Activated CD4-positive, alpha-beta T cell treated with anti-CD3 and anti-CD28 coated beads, Interleukin-2, Interleukin-6, amounts not matched to agents 100 ng/mL and 50 ng/mL, durations not matched to agents 16 hours and 8 hours (primary cell): ENCODE measurements at regions not wholly inside any gene's neighbourhood (a gene's known extent, or its start where the extent isn't known, plus 50 kb on each side); places are given as distances from the start of the nearest gene placed in this dataset.
"Not testable (repeated sequence)": the region's sequence is repeated elsewhere in the genome, so short reads cannot be mapped to it uniquely, and the experiment has no call there.

Experiments used
- DNase-seq: peaks from one replicate; pipeline ENCODE4 v3.0.0-alpha.2; 2020

DNA sequence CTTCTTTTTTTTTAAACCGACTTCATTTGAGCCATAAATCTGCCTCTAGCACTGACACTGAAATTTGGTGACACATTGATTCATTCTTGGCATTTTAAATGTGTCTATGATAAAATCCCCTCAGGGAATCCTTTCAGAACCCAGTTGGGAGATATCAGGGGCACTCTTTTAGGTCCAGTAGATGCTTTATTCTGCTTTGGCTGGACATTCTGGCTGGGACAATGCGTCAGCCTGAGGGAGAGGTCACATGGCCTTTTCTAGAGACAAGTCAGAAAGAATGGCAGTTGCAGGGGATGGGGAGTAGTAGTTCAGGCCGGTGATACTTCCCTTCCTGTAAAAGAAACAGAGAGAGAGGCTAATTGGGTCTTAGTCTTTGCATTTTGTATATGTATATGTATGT lies 63.1 kb downstream of the TRIM43 start:
- not testable (repeated sequence) for DNase-seq

DNA sequence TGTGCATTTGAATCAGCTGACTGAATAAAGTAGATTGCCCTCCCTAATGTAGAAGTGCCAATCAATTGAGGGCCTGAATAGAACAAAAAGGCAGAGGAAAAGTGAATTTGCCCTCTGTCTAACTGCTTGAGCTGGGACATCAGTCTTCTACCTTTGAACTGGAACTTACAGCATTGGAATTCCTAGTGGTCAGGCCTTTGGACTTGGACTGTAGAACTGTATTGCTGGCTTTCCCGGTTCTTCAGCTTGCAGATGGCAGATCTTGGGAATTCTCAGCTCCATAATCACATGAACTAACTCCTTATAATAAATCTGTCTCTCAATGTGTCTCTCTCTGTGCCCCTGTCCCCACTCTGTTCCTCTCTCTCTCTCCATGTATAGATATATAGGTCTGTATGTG lies 64.8 kb downstream of the TRIM43 start:
- not testable (repeated sequence) for DNase-seq

DNA sequence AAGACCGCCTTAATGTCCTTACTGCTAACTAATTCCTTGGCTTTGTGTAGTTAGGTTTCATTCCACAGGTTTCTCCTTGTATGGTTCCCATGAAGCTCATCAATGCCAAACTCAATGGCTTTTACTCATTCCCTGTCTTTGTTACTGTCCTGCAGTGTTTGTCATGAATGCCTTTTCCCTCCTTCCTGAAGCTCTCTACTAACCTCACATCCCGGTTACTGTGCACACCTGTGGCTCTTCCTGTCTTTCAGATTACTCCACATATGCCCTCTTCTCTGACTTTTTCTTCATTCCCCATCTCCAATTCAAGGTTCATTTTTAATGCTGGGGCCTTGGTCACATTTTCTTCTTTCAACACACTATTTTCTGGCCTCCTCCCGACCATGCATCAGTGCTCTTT lies 66.1 kb downstream of the TRIM43 start:
- DNase-seq, result not testable (repeated sequence)

DNA sequence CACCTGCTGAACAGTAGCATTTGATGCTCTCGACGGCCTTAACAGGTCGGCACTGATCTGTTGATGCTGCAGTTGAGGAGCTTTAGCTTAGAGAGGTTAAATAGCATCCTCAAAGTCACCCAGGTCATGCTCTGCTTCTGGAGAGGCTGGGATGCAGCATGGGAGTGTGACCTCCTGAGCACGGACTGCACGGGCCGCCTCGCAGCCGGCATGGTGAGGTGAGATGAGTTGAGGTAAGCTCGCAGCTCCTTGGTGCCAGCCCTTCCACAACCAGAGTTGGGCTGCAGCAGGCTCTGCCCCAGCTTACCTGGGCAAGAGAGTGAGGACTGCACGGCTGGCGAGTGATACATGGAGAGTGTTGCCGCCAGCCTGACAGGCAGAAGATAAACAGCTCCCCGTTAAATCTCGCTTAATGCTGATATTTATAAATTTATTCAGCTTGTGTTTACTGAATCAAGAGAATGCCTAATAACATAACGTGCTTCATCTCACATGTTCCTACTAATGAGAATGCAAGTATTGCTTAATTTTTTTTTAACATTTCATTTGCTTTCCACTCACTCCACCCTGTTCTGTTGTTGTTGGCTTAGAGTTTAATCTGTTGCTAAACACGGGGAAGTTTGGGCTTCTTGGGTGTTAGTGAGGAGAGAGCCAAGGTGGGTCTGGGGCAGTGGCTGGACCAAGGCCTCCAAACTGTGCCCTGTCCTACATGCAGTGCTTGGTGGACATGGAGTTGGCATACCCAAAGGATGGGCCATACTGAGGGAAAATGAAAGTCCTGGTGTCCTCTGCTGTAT lies 69.2 kb downstream of the TRIM43 start:
- not testable (repeated sequence) for DNase-seq

DNA sequence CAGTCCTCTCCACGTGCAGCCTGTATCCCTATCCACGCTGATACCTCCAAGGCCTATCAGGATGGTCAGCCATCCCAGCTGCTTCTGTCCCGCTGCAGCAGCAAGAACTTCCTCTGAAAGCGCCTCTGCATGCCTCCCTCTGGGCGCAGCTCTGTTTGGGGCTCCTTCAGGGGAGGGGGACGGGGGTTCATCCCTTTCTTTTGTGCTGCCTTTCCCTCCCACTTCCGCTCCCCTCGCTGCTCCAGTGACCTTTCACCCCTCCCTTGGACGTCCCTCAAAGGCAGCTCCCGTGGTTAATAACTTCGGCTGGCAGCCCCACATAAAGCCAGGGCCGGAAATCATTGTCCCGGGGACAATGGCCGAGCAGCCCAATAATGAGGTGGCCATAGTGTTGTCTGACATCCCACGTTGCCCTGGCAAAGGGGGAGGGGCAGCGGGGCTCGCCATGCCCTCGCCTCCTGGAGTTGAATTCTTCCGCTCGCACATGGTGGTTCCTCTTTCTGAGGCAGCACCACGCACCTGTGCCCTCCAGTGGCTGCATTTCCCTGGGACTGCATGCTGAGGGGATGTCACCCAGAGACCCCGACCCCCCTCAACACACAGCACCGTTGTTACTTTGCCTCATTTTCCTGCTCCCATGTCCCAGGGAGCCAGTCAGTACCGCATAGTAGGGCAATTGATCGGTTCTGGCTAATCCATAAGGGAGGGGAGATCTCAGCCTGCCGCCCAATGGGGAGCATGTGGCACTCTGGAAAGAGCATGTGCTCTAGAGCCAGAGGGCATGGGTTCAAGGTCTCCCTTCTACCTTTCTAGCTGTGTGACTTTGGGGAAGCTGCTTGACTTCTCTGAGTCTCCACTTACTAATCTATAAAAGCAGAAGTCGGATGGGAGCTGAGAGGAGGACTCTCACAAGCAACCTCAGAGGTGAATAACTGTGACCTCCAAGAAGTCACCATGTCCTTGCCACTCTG lies 72.0 kb downstream of the TRIM43 start:
- not testable (repeated sequence) for DNase-seq

DNA sequence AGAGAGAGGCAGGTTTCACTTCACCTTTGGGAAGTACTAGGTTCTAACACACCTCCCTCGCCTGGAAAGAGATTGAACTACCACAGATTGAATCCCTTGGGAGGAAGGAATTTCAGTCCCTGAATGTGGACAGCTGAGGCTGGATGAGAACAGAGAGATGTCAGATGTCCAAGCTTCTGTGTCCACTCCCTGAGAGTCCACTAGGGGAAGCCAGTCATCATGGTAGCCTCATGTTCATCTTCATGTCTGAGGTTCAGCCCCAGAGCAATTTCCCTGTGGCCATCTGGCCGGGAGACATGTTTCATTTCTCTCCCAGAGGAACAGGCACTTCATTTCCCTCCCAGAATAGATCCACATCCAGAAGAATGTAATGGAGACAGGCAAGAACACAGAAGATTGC lies 74.8 kb downstream of the TRIM43 start:
- DNase-seq, result not testable (repeated sequence)

DNA sequence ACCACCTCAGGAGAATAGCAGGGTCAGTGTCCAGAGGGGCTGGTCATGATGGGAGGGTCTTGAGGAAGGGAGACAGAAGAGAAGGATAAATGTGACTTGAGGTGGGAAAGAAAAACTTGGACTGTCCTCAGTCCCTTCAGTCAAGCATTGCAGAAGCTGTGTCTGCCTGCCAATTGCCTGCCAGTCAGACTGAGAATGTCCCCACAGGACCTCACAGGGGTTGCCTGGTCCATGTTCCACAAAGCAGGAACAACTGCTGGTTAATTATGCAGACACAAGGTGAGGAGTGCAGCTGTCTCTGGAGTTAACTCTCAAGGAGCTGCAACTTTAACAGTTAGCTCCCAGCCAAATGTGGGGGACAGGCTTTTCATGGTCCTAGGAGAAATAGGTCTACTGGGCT lies 75.7 kb downstream of the TRIM43 start:
- DNase-seq, result no peak

DNA sequence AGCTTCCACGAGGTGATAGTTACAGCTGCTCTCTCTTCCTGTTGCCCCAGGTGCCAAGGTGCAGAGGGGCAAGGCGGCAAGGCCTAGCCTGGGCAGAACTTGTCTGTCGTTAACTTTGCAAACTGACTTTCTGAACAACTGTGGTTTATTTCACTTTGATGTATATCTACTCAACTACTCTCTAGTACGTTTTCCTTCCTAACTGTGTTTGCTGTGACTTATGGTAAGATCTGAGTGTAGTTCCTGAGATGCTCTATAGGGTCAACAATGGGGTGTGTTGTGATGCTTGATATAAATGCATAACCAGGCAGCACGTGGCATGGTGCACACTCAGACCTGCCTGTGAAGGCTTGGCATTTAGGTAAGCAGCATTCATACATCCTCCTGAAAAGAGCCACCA lies 77.1 kb downstream of the TRIM43 start:
- DNase-seq, result not testable (repeated sequence)

DNA sequence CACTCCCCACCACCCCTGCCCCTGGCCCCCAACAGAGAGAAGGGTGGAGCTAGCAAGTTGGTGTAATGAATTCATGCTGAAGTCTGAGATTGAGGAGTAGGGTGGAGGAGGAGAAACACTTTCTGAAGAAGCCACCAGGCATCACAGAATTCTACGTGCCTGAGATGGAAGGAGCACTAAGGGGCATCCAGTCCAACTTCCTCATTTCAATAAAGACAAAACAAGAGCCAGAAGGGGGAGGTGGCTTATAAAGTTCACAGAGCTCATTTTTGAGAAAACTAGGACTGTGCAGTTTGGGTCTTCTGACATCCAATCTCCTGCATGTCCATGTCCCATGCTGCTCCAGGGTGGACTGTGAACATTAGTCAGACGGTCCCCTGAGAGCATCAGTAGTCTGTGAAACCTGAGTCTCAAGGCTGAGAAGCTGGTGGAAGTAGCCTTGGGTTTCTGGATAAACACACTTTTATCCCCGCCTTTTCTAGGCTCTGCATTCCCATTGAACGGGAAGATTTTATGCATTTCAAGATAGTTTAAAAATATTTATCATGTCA lies 77.7 kb downstream of the TRIM43 start:
- DNase-seq, result no peak

DNA sequence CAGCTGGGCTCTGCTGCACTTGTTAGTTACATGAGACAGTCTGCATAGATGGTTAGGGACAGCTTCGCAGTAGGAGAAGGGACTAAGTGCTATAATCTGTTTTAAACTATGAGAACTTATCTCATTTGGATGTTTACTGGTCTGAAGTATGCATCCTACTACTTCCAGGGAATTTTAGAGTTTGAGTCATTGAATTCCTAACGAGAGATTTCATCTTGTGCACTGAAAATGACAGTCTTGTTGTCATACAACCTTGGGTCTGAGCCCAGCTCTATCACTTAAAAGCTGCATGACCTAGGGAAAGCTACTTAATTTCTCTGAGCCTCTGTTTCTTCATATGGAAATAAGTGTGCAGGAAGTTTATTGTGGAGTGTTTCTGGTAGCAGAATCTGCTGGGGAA lies 78.4 kb downstream of the TRIM43 start:
- no peak for DNase-seq

DNA sequence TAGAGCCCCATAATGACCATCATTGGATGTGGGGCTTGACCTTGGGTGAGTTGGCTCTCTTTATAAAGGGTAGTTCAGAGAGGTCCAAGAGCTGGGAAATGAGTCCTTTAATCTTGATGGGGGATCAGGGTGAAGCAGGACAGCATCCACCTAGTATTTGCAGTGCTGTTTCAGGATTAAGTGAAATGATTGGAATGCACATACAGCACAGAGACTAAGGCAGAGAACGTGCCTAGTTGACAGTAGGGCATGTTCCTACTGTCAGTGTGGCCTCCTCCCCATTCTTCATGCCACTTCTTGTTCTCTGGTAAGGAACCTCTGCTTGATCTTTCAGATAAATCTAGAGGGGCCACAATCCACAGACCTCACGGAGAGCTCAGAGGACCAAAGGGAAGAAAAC lies 78.9 kb downstream of the TRIM43 start:
- DNase-seq, result no peak

DNA sequence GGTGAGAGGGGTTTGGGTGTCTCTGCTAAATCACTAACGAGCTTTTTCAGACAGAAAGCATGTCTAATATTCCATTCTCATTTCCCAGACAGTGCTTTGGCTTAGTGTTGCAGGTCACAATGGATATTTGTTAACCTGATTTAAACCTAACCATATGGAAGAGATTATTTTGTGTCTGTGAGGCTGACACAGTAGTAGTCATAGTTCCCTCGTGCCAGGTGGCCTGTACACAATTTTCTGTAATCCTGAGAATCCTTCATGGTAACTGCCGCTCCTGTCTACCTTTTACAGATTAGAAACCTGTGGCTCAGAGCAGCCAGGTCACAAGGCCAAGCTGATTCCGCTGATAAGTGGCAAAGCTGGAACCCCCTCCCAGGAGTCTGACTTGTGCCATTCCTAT lies 79.4 kb downstream of the TRIM43 start:
- not testable (repeated sequence) for DNase-seq

DNA sequence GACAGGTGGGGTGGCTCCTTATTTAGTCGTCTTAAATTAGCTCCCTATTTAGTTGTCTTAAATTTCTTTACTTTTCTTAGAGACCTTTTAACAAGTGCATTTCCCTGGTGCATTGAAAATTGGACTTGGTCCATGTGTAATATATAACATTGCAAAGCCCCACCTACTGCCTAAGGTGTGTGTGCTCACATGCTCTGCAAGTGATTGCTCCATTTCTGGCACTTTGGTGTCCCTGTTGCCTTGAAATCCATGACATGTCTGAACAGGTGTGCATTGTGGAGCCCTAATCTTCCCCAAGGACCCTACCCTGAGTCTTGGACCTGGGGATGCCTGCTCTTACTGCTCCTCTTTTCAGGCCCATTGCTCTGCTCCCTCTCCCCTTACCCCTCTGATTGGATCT lies 80.2 kb downstream of the TRIM43 start:
- not testable (repeated sequence) for DNase-seq

DNA sequence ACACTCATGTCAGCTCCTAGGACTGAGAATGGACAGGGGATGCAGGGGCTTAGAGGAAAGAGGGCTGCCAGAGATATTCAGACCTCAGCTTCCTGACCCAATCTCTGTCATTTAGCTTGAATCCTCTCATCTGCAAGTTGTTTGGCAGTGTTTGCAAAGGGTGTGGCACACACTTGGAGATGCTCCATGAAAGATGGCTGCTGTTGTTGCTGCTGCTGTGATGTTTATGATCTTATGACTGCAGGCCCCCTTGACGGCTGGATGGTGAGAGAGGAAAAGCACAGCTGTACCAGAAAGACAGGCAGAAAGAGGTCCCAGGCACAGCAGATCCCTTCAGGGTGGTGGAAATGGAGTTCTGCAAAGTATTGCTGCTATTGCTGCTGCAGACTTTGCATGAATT lies 80.7 kb downstream of the TRIM43 start:
- DNase-seq, result not testable (repeated sequence)

DNA sequence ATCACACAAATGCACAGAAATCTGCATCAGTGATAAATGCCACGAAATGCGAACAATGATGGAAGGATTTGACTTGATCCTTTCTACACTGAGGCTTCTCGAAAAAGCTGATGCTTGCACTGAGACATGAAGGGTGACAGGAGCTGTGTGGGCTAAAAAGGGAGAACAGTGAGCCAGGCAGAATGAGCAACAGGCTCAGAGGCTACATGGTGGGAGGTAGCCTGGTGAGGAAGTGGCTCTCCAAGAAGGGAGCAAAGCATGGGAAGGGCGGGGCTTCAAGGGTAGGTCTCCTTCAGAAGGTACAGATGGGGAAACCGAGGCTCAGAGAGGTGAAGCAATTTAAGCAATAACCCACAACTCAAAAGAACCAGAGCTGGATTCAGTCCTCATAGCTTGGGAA lies 82.4 kb downstream of the TRIM43 start:
- DNase-seq, result no peak

DNA sequence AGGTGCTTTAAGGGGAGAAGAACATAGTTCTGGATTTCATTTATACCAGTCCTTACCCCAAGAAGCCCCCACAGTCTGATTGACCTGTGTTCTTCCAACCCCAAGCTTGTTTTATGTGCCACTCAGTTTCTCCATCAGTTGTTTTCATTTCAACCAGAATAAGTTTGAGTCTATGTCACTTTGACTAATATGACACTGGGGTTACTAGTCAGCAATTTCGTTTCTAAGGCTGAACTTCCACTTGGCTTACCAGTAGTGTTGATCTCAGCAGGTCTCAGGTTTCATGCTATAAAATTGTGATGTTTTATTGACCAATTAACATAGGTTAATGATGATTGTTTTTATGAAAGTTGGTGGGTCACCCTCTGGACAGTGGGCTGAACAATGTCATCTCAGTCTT lies 84.8 kb downstream of the TRIM43 start:
- DNase-seq, result not testable (repeated sequence)

DNA sequence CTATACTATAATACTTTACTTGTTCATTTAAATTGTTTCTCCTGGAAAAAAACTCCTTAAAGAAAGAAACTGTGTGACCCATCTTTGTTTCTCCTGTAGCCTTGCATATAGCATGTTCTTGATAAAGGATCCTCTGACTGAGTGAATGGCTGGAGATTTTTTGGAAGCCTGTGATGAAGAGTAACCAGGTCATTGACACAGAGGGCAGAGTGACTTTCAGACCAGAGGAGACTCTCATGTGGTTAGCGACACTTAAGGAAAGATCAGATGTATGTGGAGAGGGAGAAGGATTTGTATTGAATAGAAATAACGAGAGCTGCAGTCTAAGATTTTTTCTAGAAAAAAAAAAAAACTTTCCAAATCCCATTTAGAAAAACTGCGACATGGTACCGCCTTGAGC lies 85.5 kb downstream of the TRIM43 start:
- DNase-seq, result no peak

DNA sequence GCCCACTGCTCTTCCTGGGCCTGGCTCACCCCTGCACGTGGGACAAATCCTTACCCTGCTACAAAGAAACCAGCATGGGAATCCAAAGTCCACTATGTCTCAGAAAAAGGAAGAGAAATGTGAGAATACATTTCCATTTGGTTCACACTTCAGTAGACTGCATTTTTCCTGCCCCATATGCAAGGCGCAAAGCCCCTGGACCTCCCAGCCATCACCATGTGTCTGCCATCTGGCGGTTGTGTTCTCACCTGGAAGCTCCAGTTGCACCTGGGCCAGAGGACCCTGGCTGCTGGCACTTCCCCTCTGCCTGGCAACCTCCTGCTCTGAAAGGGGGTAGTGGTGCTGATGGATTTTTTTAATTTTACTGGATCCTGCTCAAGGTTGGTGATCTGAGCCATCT lies 86.0 kb downstream of the TRIM43 start:
- DNase-seq, result not testable (repeated sequence)

DNA sequence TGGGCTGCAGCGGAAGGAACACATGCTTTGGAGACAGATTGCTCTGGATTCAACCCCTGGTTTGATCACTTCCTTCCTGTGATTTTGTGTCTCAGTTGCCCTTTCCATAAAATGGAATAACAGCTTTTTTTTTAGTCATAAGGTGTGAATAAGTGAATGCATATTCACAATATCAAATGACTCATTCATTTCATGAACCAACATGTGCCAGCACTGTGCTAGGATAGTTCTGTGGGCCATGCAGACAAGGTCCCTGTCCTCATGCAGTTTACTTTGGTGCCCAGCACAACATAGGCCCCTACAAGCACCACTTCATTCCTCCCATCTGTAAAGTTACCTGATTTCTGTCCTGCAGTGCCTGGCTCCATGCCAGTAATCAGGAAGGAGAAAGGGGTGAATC lies 89.4 kb downstream of the TRIM43 start:
- DNase-seq, result not testable (repeated sequence)

DNA sequence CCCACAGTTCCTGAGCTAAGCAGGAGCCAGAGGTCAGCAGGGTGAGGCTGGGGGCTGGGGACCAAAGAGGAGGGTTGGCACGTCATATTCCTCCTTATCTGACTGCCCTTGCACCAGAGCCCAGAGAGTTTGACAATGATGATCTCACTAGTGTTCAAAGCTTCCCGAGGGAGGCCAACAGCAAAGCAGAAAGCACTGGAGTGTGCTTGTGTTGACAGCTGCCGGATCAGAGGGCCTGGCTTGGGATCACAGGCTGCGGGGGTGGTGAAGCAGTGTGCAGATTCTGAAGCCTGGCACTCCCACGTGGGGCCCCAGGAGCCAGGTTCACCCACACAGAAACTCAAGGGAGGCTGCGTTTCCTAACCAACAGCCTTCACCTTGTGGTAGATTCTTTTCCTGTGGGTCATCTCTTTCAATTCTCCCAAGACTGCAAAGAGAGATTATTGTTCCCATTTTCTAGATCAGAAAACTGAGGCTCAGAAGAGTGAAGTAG lies 89.8 kb downstream of the TRIM43 start:
- DNase-seq, result not testable (repeated sequence)

DNA sequence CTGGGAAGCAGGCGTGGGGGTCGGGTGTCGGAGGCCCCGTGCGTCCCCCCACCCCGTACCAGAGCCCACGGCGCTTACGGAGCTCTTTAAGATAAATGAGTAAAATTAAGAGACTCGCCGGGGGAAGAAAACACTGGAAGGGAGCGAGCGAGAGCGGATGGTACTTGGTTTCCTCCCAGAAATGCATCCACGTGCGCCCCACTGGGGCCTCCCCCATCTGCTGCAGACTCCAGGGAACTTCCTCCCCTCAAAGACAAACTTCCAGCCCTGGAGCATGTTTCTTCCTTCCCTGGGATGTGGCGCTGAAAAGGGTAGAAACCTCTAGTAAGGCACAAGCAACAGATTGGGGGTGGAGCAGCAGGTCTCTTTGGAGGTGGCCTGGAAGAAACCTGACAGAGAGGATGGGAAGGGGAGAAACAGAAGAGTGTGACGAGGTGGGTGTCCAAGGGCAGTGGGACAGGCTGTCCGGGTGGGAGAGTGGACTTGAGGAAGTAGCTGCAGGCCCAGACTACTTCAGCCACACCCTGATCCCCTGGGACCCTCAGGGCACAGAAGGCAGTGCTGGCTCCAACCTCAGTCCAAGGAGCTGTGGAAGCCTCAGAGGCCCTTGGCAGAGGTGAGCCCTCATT lies 91.2 kb downstream of the TRIM43 start:
- not testable (repeated sequence) for DNase-seq

DNA sequence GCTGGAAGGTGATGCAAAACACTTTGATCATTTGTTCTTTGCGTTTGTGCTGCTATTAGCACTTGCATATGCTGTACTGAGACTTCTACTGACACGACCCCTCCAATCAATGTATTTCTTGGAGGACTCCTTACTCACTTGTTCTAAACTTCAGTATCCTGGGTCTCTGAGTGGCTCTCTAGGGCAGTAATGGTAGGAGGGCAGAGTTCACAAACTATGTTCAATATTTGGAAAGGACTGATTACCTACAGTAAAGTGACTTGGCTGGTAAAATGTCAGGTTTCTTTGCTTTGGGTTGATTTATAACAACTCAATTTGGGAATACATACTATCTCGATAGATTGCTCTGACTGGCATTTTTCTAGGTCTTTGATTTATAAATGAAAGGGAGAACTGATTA lies 93.7 kb downstream of the TRIM43 start:
- no peak for DNase-seq
